ENCODE measurements at regions not wholly inside any gene's neighbourhood (a gene's known extent, or its start where the extent isn't known, plus 50 kb on each side); places are given as distances from the start of the nearest gene placed in this dataset.
"Not testable (repeated sequence)": the region's sequence is repeated elsewhere in the genome, so short reads cannot be mapped to it uniquely, and the experiment has no call there.

GRCh38 chr13:87094646-87095045 is 576.5 kb upstream of the SLITRK5 start:
- DNase-seq (ENCODE audit: low spot score), result no peak

DNA sequence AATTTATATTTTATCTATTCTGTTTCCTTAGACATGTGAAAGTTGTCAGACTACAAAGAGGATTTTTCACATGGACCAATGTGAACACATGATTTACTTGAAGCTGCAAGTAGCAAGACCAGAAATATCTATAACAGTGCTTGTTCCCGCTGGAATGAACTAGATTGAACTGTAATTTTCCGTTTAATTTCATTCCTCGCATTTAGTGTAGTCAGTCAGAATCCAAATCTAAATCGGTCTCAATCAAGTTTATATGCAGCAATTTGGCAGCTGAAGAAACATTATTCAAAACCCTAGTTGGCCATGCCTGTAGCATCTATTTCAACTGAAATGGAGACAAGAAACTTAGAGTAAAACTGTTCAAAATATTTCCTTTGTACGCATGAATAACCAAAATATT is 570.7 kb upstream of the SLITRK5 start:
- no peak for DNase-seq (ENCODE audit: low spot score)

- DNase-seq (ENCODE audit: low spot score), result no peak
Measured at GRCh38 chr13:87107651-87108050, 563.5 kb upstream of the SLITRK5 start.

GRCh38 chr13:87120476-87120875 is 550.7 kb upstream of the SLITRK5 start:
- no peak for DNase-seq (ENCODE audit: low spot score)

DNA sequence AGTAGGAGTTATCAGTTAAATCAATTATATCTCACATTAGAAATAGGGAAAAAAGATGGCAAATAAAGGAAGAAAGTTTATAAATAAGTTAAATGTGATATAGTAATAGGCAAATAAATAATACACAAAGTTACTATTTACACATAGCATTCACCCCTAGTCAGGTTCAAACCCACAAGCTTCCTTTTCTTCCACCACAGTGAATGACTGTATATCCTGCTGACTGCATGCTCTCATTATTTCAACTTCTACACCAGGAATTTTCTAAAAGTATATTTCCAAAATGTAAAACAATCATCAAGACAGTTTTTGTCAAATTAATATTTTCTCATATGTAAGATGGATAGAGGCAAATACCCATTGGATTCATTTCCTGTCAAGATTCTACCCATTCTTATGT is 548.6 kb upstream of the SLITRK5 start:
- DNase-seq (ENCODE audit: low spot score), result no peak

- DNase-seq (ENCODE audit: low spot score), result peak; percentile 62
Measured at GRCh38 chr13:87123987-87124784, 547.0 kb upstream of the SLITRK5 start.

DNA sequence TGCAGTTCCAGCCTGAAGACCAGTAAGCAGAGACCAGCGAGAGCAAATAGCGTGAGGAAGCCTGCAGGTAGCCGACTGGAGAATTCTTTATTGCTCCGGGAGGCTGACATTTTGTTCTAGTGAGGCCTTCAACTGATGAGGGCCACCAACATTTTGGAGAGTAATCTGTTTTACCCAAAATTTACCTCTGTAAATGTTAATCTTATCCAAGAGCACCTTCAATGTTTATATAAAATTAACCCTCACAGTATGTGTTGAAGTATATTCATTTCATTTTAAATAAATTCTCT is 546.4 kb upstream of the SLITRK5 start:
- DNase-seq (ENCODE audit: low spot score), result no peak

DNA sequence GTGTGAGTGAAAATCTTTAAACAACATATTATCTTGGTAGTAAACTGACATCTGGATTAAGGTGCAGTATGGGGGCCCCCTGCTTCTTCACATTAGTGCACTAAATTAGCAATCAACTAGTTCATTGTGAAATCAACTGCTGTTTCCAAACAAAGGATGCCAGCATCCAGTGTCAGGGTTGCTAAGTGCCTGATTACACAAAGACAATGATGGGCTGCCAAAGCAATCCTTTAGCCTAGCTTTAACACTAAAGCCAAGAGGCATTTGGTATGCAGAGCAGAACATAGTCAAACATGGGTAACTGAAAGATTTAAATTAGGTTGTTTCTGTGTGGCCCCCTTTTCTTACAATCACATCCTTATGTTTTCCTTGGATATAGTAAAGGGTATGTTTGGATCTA is 543.1 kb upstream of the SLITRK5 start:
- DNase-seq (ENCODE audit: low spot score), result peak; percentile 74

DNA sequence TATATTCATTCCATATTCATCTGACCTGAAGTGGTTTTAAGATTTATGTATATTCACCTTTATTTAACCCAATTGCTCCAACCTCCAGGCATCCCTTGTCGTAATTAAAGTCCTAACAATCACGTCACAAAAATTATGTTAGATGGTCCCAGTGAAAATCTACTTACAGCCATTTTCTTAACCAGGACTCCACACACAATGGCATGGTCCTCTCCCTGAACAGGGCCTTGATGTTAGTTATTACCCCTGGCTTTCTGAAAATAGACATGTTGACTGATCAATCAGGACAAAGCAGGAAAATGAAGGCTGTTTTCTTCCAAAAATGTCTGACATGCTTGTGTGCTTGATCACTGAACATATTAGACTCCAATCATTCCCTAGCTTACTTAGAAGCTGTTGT is 542.7 kb upstream of the SLITRK5 start:
- DNase-seq (ENCODE audit: low spot score), result no peak

DNA sequence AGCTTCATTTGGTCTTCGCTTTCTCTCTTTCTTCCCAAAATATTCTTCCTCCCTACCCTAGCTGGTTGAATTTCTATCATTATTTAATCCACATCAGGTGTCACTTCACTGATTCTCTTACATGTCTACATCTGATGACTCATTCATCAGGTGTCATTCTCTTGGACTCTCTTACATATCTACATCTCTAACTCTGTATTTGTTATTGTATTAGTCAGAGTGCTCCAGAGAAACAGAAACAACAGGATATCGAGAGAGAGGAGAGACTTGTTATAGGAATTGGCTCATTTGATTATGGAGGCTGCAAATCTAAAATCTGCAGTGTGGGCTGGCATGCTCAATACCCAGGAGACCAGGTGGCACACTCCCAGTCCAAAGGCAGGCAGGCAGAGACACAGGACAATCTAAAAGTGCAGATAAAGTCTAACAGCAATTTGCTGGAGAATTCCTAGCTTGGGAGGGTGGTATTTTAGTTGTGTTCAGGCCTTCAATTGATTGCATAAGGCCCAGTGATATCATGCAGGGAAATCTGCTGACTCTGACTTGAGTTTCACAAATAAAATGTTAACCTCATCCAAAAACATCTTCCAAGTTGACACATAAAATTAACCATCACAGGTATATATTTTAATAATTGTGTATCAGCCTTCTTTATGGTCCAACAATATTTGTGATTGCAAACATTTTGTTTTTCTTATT is 541.4 kb upstream of the SLITRK5 start:
- no peak for DNase-seq (ENCODE audit: low spot score)

DNA sequence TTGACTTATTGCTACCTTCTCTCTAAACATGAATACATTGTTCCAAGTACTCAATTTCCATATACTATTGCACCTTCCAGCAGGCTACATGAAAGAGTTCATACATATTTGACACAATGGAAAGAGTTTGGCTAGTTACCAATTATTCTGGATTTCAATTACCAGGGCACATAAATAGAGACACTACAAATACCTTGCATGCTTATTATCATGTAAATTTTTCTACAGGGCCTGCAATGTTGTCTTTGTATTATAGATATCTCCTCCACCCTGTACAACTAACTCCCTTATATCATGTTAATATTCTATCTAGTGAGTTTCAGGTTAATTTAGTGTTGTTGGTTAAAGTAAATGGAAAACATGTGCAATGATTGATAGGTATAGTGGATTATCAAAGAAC is 540.7 kb upstream of the SLITRK5 start:
- no peak for DNase-seq (ENCODE audit: low spot score)

DNA sequence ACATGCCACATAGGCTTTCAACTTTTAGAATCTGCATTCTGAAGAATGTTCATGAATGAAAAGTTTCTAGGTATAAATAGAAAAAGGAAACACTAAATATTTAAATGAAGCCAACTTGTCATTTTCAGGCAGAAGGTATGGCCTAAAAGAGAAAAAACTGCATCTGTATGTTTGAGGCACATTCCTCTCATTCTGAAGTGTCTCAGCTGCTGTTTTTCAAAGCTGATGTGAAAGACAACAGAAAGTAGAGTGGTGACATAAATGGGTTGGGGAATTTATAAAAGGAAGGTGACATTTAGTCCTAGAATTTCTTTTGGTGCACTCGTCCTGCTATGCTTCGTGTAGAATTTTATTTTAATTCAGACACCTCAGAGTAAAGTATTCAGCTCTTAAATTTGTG is 539.6 kb upstream of the SLITRK5 start:
- no peak for DNase-seq (ENCODE audit: low spot score)

DNA sequence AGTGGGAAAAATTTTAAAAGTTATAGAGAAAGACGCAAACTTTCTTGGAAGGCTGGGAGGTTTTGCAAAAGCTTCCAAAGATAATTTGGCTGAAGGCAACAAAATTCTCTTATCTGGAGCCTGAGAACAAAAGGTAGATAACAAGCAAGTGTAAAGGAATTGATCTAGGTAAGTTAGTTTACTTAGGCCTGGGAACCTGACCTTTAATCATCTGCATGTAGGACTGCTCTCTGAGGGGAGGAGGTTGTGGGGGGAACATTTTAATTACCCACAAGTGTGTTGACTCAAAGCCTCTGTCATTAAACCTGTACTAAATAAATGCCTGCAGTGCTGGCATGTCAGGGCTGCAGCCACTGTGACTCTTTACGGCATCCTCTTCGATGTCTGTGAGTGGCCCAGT is 532.3 kb upstream of the SLITRK5 start:
- DNase-seq (ENCODE audit: low spot score), result no peak

- no peak for DNase-seq (ENCODE audit: low spot score)
Measured at GRCh38 chr13:87147076-87147475, 524.1 kb upstream of the SLITRK5 start.

DNA sequence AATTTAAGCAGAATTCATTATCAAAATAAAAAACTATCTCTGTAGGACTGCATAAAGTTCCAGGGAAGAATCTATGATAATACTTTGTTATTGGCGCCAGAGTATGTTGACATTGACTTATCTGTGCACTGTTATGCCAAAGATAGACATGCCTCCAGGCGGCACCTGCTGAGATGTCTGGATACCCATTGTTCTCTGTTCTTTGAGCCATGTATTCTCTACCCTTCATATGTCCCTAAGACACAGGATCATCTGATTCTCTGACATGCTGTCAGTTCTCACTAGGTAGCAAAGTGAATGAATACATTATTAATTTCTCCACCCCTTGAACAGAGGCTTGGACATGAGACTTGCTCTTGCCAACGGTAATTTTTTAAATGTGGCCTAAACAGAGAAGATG is 517.8 kb upstream of the SLITRK5 start:
- no peak for DNase-seq (ENCODE audit: low spot score)

DNA sequence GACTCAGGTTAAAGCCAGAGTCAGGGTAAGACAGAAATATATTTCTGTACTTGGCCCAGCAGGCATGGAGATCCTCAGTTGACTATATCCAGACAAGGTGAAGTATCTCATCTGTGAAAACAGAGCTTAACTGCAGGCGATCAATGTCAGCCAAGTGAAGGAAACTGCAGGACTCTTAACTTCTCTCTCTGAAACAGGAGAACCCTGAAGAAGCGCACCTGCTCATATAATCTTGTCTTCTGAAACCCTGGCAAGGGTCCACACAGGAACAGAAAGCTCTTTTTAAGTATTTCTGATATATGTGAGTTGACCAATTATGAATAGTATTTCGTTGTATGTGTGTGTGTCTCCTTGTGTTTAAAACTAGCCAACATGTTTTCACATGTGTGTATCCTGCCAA is 504.8 kb upstream of the SLITRK5 start:
- DNase-seq (ENCODE audit: low spot score), result no peak

DNA sequence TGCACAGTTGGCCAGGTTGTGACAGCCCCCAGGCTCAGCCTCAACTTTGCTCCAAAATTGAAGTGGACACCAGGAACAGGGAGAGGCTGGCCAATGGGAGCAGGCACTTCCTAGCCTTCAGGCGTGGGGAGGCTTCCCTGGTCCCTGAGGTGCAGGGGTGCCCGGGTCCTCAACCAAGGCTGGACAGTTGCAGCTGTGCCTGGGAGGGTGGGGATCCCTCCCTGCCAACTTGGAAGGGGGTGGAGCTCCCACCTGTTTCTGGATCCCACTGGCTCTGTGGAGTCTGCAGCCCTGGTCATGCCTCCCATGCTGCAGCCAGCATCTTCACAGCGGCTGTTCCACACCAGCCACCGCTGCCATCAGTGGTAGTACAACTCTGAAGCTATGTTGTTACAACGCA is 502.8 kb upstream of the SLITRK5 start:
- no peak for DNase-seq (ENCODE audit: low spot score)

DNA sequence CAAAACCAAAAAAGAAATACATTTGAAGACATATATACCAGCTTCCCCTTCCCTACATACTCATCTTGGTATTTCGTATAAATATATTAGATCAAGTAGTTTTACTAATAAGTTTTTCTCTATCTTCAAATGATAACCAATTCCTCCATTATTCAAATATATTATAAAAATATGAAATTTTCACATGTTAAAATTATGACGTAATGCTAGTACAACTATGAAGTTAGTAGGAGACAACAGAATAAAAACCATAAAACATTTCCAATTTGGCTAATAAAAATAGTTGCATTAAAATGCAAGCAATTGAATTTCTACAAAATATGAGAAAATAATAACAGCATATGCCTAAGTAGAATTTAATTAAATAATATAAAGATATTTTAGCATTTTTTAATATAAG is 501.8 kb upstream of the SLITRK5 start:
- DNase-seq (ENCODE audit: low spot score), result no peak

DNA sequence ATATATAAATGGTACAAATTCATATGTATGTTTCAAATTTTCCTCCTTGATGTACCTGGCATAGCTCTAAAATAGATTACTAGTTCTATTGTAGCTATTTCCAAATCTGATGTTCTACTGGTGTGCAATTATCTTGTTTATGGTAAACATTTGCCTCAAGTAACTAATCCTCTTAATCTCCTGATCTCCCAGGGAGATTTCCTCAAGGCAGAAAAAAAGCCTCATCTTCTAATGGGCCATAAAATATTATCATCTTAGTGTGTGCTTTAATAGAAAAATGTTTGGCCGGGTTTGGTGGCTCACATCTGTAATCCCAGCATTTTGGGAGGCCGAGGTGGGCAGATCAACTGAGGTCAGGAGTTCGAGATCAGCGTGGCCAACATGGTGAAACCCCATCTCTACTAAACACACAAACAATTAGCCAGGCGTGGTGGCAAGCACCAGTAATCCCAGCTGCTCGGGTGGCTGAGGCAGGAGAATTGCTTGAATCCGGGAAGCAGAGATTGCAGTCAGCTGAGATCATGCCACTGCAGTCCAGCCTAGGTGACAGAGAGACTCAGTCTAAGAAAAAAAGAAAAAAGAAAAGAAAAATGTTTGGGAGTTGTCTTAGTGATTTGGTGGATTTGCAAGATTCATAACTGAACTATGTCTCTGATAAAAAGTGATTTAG is 498.9 kb upstream of the SLITRK5 start:
- no peak for DNase-seq (ENCODE audit: low spot score)

DNA sequence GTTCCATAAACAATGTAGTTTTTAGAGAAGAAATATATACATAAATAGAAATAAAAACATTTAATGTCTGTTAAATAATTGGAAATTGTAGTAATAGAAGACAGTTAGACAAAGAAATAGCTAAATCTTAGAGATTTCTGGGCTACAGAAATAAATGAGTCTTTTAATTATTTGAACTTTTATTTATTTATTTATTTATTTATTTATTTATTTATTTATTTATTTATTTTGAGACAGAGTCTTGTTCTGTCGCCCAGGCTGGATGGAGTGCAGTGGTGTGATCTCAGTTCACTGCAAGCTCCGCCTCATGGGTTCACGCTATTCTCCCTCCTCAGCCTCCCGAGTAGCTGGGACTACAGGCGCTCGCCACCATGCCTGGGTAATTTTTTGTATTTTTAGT is 486.0 kb upstream of the SLITRK5 start:
- not testable (repeated sequence) for DNase-seq (ENCODE audit: low spot score)

DNA sequence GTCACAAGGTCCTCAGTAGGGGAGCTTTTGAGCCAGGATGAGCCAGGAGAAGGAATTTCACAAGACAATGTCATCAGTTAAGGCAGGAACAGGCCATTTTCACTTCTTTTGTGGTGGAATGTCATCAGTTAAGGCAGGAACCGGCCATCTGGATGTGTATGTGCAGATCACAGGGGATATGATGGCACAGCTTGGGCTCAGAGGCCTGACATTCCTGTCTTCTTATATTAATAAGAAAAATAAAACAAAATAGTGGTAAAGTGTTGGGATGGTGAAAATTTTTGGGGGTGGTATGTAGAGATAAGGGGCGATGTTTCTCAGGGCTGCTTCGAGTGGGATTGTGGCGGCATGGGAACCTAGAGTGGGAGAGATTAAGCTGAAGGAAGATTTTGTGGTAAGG is 484.5 kb upstream of the SLITRK5 start:
- DNase-seq (ENCODE audit: low spot score), result not testable (repeated sequence)

DNA sequence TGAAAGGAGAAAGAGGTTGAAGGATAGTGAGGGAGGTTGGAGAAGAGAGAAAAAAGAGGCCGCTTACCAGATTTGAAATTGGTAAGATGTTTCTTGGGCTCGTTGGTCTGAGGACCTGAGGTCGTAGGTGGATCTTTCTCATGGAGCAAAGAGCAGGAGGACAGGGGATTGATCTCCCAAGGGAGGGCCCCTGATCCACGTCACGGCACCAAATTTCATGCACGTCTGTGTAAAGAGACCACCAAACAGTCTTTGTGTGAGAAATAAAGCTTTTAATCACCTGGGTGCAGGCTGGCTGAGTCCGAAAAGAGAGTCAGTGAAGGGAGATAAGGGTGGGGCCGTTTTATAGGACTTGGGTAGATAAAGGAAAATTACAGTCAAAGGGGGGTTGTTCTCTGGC is 479.7 kb upstream of the SLITRK5 start:
- DNase-seq (ENCODE audit: low spot score), result not testable (repeated sequence)

DNA sequence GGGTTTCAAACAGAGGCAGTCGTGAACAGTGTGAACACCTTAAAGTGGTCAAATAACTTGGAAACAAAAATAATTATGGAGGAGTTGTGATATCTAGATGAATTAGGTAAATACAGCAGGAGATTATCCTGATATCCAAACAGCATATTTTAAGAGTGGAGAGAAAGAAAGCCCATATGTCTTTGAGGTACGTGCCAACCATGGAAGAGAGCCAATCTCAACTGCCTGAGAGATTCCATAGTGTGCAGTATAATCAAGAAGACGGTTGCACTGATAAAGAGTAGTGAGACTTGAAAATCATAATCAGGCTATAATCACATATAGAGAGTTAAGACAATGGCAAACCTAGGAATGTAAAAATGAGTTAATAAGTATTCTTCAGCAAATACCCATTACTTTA is 472.8 kb upstream of the SLITRK5 start:
- DNase-seq (ENCODE audit: low spot score), result no peak

Data from Ammon's horn (tissue), 1 donor.